ENCODE measurements at regions not wholly inside any gene's neighbourhood (a gene's known extent, or its start where the extent isn't known, plus 50 kb on each side); places are given as distances from the start of the nearest gene placed in this dataset.

GRCh38 chr2:192719629-192720028, 524.9 kb upstream of the TMEFF2 start:
- ChIA-PET RAD21 (ENCODE audit: low non-redundant PET in 1 of 2, low total read pairs in 2 of 2, uncharacterized antibody in 2 of 2, unreplicated experiment in 2 of 2) (no interaction called here), POLR2A (interaction anchor here (1.3 kb wide), 1 partner anchor 18 kb away, joined by 3 read pairs; no protein-coding TSS in a partner anchor), CTCF (no interaction called here)
- no TSS peak for BruUV-seq (replicated peaks)
- no peaks in the 10 kb centered on the region for H3K4me1 ChIP-seq (ENCODE audit: control insufficient read depth in 1 of 2, insufficient read depth in 2 of 2, low read length in 2 of 2)
- intact Hi-C loops (cut with micrococcal nuclease): no loop called here
- TF ChIP-seq ATF3 (IDR thresholded peaks at IDR 0.05) (no peak), ELF1 (IDR thresholded peaks at IDR 0.05; ENCODE audit: borderline replicate concordance, low read depth) (no peak), POLR2AphosphoS5 (IDR thresholded peaks at IDR 0.05; ENCODE audit: low read depth, low read length) (no peak), SP1 (IDR thresholded peaks at IDR 0.05; ENCODE audit: low read depth) (no peak), SIN3A (IDR thresholded peaks at IDR 0.05; ENCODE audit: low read depth) (no peak), ZNF274 (IDR thresholded peaks at IDR 0.05; ENCODE audit: low read depth, low read length) (no peak), MAX (IDR thresholded peaks at IDR 0.05) (no peak), EZH2 (IDR thresholded peaks at IDR 0.05) (no peak), JUND (IDR thresholded peaks at IDR 0.05) (no peak)
- H3K9ac ChIP-seq (ENCODE audit: low read length): no peak overlapping the region
- H3K9me2 ChIP-seq (ENCODE audit: insufficient read depth): no peaks in the 10 kb centered on the region; the same call in 1 of the 2 replicates
- H3K4me3 ChIP-seq (replicated peaks in 1 of 2; ENCODE audit: low read depth in 1 of 2, low read length in 2 of 2): no peak overlapping the region
- H3K4me2 ChIP-seq (ENCODE audit: low read length): no peak overlapping the region
- DNase-seq (ENCODE audit: low read depth, low spot score) (no peak), ATAC-seq (no peak)
- no peaks in the 10 kb centered on the region for H3K27me3 ChIP-seq (ENCODE audit: insufficient read depth, low read length)
- no peaks in the 10 kb centered on the region for H3K79me2 ChIP-seq (ENCODE audit: insufficient read depth, low read length)
- H3K9me3 ChIP-seq (ENCODE audit: control insufficient read depth in 1 of 2, insufficient read depth in 1 of 2, low read depth in 1 of 2, low read length in 2 of 2): no peaks in the 10 kb centered on the region
- H3K36me3 ChIP-seq (ENCODE audit: control insufficient read depth in 1 of 2, insufficient read depth in 2 of 2, low read length in 2 of 2): no peaks in the 10 kb centered on the region
- no peak overlapping the region for H2AFZ ChIP-seq (ENCODE audit: low read depth, low read length, poor library complexity, severe bottlenecking)
- no peaks in the 10 kb centered on the region for H4K20me1 ChIP-seq (ENCODE audit: insufficient read depth)
- H3K27ac ChIP-seq (ENCODE audit: low read depth, low read length): no peak overlapping the region

- Histone ChIP-seq H3K79me2 (ENCODE audit: insufficient read depth, low read length) (no peaks in the 10 kb centered on the region), H3K9me3 (ENCODE audit: control insufficient read depth in 1 of 2, insufficient read depth in 1 of 2, low read depth in 1 of 2, low read length in 2 of 2) (no peaks in the 10 kb centered on the region), H3K9ac (ENCODE audit: low read length) (no peak overlapping the region), H3K36me3 (ENCODE audit: control insufficient read depth in 1 of 2, insufficient read depth in 2 of 2, low read length in 2 of 2) (no peaks in the 10 kb centered on the region), H3K27me3 (ENCODE audit: insufficient read depth, low read length) (no peaks in the 10 kb centered on the region), H2AFZ (ENCODE audit: low read depth, low read length, poor library complexity, severe bottlenecking) (no peak overlapping the region), H3K9me2 (ENCODE audit: insufficient read depth) (no peaks in the 10 kb centered on the region; the same call in 1 of the 2 replicates), H4K20me1 (ENCODE audit: insufficient read depth) (no peaks in the 10 kb centered on the region), H3K27ac (ENCODE audit: low read depth, low read length) (no peak overlapping the region), H3K4me3 (replicated peaks in 1 of 2; ENCODE audit: low read depth in 1 of 2, low read length in 2 of 2) (no peak overlapping the region), H3K4me2 (ENCODE audit: low read length) (no peak overlapping the region), H3K4me1 (ENCODE audit: control insufficient read depth in 1 of 2, insufficient read depth in 2 of 2, low read length in 2 of 2) (no peaks in the 10 kb centered on the region)
- DNase-seq (ENCODE audit: low read depth, low spot score) (no peak), ATAC-seq (no peak)
- TF ChIP-seq EZH2phosphoT487 (IDR thresholded peaks at IDR 0.05; ENCODE audit: borderline replicate concordance) (no peak), ZFX (IDR thresholded peaks at IDR 0.05) (no peak), SRF (IDR thresholded peaks at IDR 0.05; ENCODE audit: low read depth) (no peak), ELF1 (IDR thresholded peaks at IDR 0.05; ENCODE audit: borderline replicate concordance, low read depth) (no peak), JUND (IDR thresholded peaks at IDR 0.05) (no peak), CEBPB (IDR thresholded peaks at IDR 0.05; ENCODE audit: low read depth) (no peak), CBX3 (IDR thresholded peaks at IDR 0.05; ENCODE audit: low read depth) (no peak), SP1 (IDR thresholded peaks at IDR 0.05; ENCODE audit: low read depth) (no peak), ZBTB33 (IDR thresholded peaks at IDR 0.05; ENCODE audit: extremely low read depth, insufficient replicate concordance, low read length) (no peak), EGR1 (IDR thresholded peaks at IDR 0.05; ENCODE audit: low read depth) (no peak), EZH2 (IDR thresholded peaks at IDR 0.05) (no peak), TCF7L2 (IDR thresholded peaks at IDR 0.05; ENCODE audit: borderline replicate concordance, extremely low read depth, insufficient read depth, insufficient read length) (no peak), MAX (IDR thresholded peaks at IDR 0.05) (no peak), FOSL1 (IDR thresholded peaks at IDR 0.05; ENCODE audit: low read depth) (no peak), YY1 (IDR thresholded peaks at IDR 0.05; ENCODE audit: extremely low read depth, insufficient replicate concordance, low read depth, low read length) (no peak), POLR2A (IDR thresholded peaks at IDR 0.05; ENCODE audit: borderline replicate concordance, extremely low read depth, insufficient read depth, insufficient read length) (no peak), SIN3A (IDR thresholded peaks at IDR 0.05; ENCODE audit: low read depth) (no peak), POLR2AphosphoS5 (IDR thresholded peaks at IDR 0.05; ENCODE audit: low read depth, low read length) (no peak)
- RAD21 ChIA-PET (ENCODE audit: low non-redundant PET in 1 of 2, low total read pairs in 2 of 2, uncharacterized antibody in 2 of 2, unreplicated experiment in 2 of 2): no interaction called here
- no TSS peak for BruUV-seq (replicated peaks)
- intact Hi-C loops (cut with micrococcal nuclease): no loop called here
- POLR2A ChIA-PET: no interaction called here
- CTCF ChIA-PET: no interaction called here
Measured at GRCh38 chr2:192718340-192718739, 523.6 kb upstream of the TMEFF2 start.

Data from HCT116 (cell line).